Rectal smooth muscle tissue (tissue), 1 donor: ENCODE measurements at regions not wholly inside any gene's neighbourhood (a gene's known extent, or its start where the extent isn't known, plus 50 kb on each side); places are given as distances from the start of the nearest gene placed in this dataset.
"Not testable (repeated sequence)": the region's sequence is repeated elsewhere in the genome, so short reads cannot be mapped to it uniquely, and the experiment has no call there.

ENCODE experiments used
- H3K27ac ChIP-seq: one replicate; pipeline ENCODE4 v1.7.0; 2013; ENCODE audit warnings: low read depth, low read length, inconsistent platforms
- H3K27me3 ChIP-seq: one replicate; pipeline ENCODE4 v1.7.0; 2013; ENCODE audit warnings: low read length; ENCODE audit not compliant: control insufficient read depth, insufficient read depth
- H3K36me3 ChIP-seq: one replicate; pipeline ENCODE4 v1.7.0; 2013; ENCODE audit warnings: low read length; ENCODE audit not compliant: control insufficient read depth, insufficient read depth
- H3K4me1 ChIP-seq: one replicate; pipeline ENCODE4 v1.7.0; 2013; ENCODE audit warnings: low read length; ENCODE audit not compliant: control insufficient read depth, insufficient read depth
- H3K4me3 ChIP-seq: one replicate; pipeline ENCODE4 v1.7.0; 2013; ENCODE audit warnings: low read length
- H3K9ac ChIP-seq: one replicate; pipeline ENCODE4 v1.7.0; 2013; ENCODE audit warnings: low read length

DNA sequence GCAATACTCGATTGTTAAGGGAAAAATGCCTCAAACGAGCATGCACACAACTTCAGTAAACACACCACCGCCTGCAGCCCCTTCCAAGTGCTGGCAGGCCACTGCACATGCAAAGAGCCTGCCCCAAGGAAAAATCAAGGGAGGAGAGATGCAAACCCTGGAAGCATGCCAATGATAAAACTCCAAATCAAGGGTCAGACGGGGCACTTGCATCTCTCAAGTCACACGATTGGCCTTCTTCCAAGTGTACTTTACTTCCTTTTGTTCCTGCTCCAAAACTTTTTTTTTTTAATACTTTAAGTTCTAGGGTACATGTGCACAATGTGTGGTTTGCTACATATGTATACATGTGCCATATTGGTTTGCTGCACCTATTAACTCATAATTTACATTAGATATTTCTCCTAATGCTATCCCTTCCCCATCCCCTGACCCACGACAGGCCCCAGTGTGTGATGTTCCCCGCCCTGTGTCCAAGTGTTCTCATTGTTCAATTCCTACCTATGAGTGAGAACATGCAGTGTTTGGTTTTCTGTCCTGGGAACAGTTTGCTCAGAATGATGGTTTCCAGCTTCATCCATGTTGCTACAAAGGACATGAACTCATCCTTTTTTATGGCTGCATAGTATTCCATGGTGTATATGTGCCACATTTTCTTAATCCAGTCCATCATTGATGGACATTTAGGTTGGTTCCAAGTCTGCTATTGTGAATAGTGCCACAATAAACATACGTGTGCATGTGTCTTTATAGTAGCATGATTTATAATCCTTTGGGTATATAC is 157.8 kb downstream of the MAIP1 start:
- not testable (repeated sequence) for H3K36me3 ChIP-seq, H3K4me1 ChIP-seq, H3K4me3 ChIP-seq, H3K27me3 ChIP-seq, H3K27ac ChIP-seq, H3K9ac ChIP-seq

DNA sequence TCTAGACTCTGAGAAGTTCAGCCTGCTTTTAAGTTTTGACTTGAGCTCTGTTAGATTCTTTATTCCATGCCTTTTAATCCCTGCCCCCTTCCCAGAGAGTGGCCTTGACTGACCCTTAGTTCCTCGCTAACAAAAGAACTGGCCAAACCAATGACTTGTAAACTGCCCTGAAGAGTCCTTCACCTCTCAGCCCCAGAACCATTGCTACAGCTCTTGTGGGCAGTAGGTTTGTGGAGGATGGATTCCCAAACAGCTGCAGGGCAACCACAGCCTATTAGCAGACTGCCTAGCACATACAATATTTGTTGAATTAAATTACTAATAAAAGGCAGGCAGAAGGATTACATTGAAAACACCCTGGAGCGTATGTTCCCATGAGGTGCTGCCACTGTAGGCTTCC is 163.9 kb downstream of the MAIP1 start:
- Histone ChIP-seq H3K4me3 (no peak overlapping the region), H3K27me3 (no peaks in the 10 kb centered on the region), H3K36me3 (no peaks in the 10 kb centered on the region), H3K9ac (no peak overlapping the region), H3K27ac (no peak overlapping the region), H3K4me1 (no peaks in the 10 kb centered on the region)

DNA sequence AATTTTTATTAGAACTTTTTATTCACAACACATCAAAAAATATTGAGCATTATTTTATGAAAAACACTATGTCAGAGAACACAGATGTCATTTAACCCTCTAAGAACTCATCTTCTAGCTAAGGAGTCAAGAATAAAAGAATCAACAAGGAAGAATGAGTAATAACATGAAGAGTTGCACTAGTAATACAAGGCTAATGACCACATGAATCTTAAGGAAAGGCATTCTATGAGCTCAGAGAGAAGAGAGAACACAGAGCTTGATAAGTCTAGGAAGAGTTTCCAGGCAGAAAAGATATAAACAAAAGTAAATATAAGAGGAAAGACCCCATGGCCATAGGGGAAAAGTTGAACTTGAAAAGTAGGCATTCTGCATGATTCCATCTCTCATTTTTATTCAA is 166.5 kb downstream of the MAIP1 start:
- Histone ChIP-seq H3K36me3 (no peaks in the 10 kb centered on the region), H3K9ac (no peak overlapping the region), H3K27ac (no peak overlapping the region), H3K27me3 (no peaks in the 10 kb centered on the region), H3K4me1 (no peaks in the 10 kb centered on the region), H3K4me3 (no peak overlapping the region)

GRCh38 chr2:200122683-200123082 is 167.3 kb downstream of the MAIP1 start:
- H3K9ac ChIP-seq = no peak overlapping the region

GRCh38 chr2:200124665-200125368 is 169.4 kb downstream of the MAIP1 start:
- not testable (repeated sequence) for H3K27ac ChIP-seq, H3K4me1 ChIP-seq, H3K36me3 ChIP-seq, H3K9ac ChIP-seq, H3K27me3 ChIP-seq, H3K4me3 ChIP-seq

More at GRCh38 chr2:200122683-200123082, 167.3 kb downstream of the MAIP1 start:
- Histone ChIP-seq H3K27ac (no peak overlapping the region), H3K27me3 (no peaks in the 10 kb centered on the region), H3K4me1 (no peaks in the 10 kb centered on the region), H3K4me3 (no peak overlapping the region), H3K36me3 (no peaks in the 10 kb centered on the region)

DNA sequence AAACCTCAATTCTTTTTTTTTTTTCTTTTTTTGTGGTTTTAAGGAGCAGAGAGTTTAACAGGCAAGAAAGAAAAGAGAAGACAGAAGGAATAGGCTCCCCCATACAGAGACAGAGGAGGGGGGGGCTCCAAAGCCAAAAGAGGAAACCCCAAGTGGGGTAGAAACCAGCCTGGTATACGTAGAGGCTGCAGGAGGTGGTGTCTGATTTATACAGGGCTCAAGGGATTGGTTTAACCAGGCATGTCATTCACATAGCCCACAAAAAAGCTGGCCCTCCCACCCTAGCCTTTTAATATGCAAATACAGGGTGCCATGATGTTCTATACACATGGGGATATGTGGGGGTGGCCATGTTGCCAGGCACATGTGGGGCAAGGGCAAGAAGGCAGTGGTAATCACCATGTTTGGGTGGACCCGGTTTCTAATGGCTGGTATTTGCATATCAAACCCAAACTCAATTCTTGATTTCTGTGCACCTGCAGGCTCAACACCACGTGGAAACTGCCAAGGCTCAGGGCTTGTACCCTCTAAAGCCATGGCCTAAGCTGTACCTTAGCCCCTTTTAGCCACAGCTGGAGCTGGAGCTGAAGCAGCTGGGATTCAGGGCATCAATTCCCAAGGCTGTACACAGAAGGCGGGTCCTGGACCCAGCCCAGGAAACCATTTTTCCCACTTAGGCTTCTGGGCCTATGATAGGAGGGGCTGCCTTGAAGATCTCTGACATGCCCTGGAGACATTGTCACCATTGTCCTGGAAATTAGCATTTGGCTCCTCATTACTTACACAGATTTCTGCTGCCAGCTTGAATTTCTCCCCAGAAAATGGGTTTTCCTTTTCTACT is 170.3 kb downstream of the MAIP1 start:
- no peak overlapping the region for H3K27ac ChIP-seq
- no peaks in the 10 kb centered on the region for H3K4me1 ChIP-seq
- H3K27me3 ChIP-seq = no peaks in the 10 kb centered on the region

GRCh38 chr2:200126285-200126670 is 170.9 kb downstream of the MAIP1 start:
- H3K36me3 ChIP-seq, H3K4me3 ChIP-seq, H3K27ac ChIP-seq, H3K27me3 ChIP-seq, H3K4me1 ChIP-seq, H3K9ac ChIP-seq: not testable (repeated sequence)

More for the DNA sequence above, 170.3 kb downstream of the MAIP1 start:
- Histone ChIP-seq H3K4me3 (no peak overlapping the region), H3K9ac (no peak overlapping the region), H3K36me3 (no peaks in the 10 kb centered on the region)

GRCh38 chr2:200126680-200127079 is 171.3 kb downstream of the MAIP1 start:
- H3K4me1 ChIP-seq, H3K4me3 ChIP-seq, H3K9ac ChIP-seq, H3K27ac ChIP-seq, H3K36me3 ChIP-seq, H3K27me3 ChIP-seq: not testable (repeated sequence)

- Histone ChIP-seq H3K27ac (no peak overlapping the region), H3K27me3 (no peaks in the 10 kb centered on the region), H3K4me3 (no peak overlapping the region), H3K9ac (no peak overlapping the region), H3K4me1 (no peaks in the 10 kb centered on the region), H3K36me3 (no peaks in the 10 kb centered on the region)
Measured at GRCh38 chr2:200127848-200128247, 172.5 kb downstream of the MAIP1 start.

GRCh38 chr2:200128296-200128695 is 172.9 kb downstream of the MAIP1 start:
- Histone ChIP-seq H3K36me3 (no peaks in the 10 kb centered on the region), H3K27ac (no peak overlapping the region), H3K4me1 (no peaks in the 10 kb centered on the region), H3K9ac (no peak overlapping the region), H3K27me3 (no peaks in the 10 kb centered on the region), H3K4me3 (no peak overlapping the region)

DNA sequence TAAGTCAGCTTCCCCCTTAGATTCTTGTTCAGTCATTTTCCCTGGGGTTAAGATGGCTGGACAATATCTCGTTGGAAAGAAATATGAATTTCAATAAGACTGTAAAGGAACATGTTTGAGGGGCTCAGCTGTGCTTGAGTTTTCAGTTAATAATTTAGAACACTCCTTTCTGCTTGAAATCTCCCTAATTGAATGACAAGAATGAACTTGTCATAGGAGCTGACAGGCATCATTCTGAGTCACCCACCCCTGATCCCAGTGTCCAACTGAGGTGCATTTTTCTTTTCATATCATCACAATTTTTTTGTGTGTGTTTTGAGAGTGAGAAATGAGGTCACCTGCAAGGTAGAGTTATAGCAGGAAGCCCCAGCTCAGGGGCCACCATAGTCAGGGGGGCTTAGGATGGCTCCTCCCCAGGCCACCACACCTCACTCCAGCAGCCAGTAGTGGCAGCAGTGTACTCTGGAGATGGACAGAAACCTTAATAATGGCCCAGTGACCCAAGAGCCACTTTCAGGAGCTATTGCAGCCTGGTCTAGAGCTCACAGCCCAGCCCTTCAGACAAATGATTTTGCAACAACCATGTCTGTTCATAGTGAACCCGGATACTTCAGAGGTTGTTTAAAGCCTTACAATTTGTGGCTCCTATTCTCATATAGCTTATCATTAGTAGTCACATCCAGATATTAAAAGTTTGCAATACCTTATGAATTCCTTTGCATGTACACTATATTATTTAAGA is 174.5 kb downstream of the MAIP1 start:
- H3K4me1 ChIP-seq = no peaks in the 10 kb centered on the region
- H3K27ac ChIP-seq = no peak overlapping the region
- H3K9ac ChIP-seq = no peak overlapping the region
- no peak overlapping the region for H3K4me3 ChIP-seq
- no peaks in the 10 kb centered on the region for H3K27me3 ChIP-seq
- H3K36me3 ChIP-seq = no peaks in the 10 kb centered on the region

DNA sequence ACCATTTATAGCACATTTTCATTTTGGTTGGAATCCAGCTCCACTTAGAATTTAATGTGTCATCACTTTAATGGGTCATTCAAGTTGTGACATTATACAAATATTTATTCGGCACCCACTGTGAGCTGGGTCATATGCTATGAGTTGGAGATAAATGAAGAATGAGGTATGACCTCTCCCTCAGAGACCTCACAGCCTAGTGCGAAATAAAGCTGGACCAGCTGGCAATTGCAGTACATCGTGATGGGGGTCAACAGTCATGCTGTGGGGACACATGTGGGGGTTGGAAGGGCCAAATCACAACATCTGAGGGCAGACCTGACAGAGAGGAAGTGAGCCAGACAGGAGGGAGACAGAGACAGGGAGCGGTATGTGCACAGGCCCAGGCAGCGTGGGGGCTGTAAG is 175.4 kb downstream of the MAIP1 start:
- no peaks in the 10 kb centered on the region for H3K4me1 ChIP-seq
- no peak overlapping the region for H3K9ac ChIP-seq
- H3K27ac ChIP-seq = no peak overlapping the region
- H3K4me3 ChIP-seq = no peak overlapping the region
- no peaks in the 10 kb centered on the region for H3K27me3 ChIP-seq
- no peaks in the 10 kb centered on the region for H3K36me3 ChIP-seq
